ENCODE measurements at regions not wholly inside any gene's neighbourhood (a gene's known extent, or its start where the extent isn't known, plus 50 kb on each side); places are given as distances from the start of the nearest gene placed in this dataset.

- Histone ChIP-seq H3K79me2 (no peaks in the 10 kb centered on the region), H3K4me1 (ENCODE audit: insufficient read depth) (no peaks in the 10 kb centered on the region), H3K9me3 (ENCODE audit: low read depth) (no peaks in the 10 kb centered on the region), H3K27me3 (no peaks in the 10 kb centered on the region), H3K36me3 (replicated peaks; ENCODE audit: insufficient read depth, low read depth) (no peaks in the 10 kb centered on the region), H2AFZ (no peak overlapping the region), H4K20me1 (ENCODE audit: insufficient read depth, poor library complexity, severe bottlenecking) (no peaks in the 10 kb centered on the region), H3K4me3 (no peak overlapping the region), H3K27ac (no peak overlapping the region), H3K9me2 (replicated peaks; ENCODE audit: insufficient read depth) (no peaks in the 10 kb centered on the region), H3K4me2 (no peak overlapping the region)
- TF ChIP-seq EZH2phosphoT487 (IDR thresholded peaks at IDR 0.05; ENCODE audit: low read depth, severe bottlenecking, unreplicated experiment) (no peak), EZH2 (IDR thresholded peaks at IDR 0.05; ENCODE audit: borderline replicate concordance) (no peak), CTCF (IDR thresholded peaks at IDR 0.05; ENCODE audit: poor library complexity) (no peak)
- 84% methylated on average over 2 of the region's 2 CpGs for WGBS (ENCODE audit: low lambda C conversion rate, missing lambda C conversion rate)
- no peak for DNase-seq (ENCODE audit: low spot score)
These were observed 57.5 kb upstream of the HAND1 start for GRCh38 chr5:154535535-154535934.

DNA sequence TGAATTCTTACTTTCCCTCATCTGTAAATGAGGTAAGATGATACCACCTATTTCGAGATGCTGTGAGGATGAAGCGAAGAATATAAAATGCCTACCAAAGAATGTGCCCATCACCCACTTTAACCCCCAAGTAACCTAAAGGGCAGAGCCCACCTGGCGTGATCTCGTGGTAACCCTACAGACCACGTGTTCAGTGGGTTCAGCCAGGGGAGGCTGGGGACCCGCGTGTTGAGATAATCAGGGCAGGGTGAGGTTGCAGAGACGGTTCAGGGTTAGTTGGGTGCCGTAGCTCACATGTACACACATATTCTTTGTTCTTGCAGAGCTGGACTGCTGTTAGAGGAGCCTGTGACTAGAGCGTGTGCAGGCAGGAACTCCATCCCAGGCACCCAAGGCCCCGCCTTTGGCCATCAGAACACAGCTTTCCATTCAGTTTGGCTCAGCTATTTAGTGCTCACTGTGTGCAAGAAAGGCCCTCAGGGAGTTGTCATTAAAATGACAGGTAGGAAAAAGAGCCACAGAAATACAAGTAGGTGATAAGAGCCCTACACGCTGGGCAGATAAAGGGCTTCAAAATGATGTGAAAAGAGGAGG, 56.5 kb upstream of the HAND1 start:
- no peak overlapping the region for H3K27ac ChIP-seq
- H3K9me3 ChIP-seq (ENCODE audit: low read depth), result no peaks in the 10 kb centered on the region
- no peaks in the 10 kb centered on the region for H3K9me2 ChIP-seq (replicated peaks; ENCODE audit: insufficient read depth)
- no peaks in the 10 kb centered on the region for H3K79me2 ChIP-seq
- 70% methylated on average over 12 of the region's 12 CpGs for WGBS (ENCODE audit: low lambda C conversion rate, missing lambda C conversion rate)
- H2AFZ ChIP-seq, result no peak overlapping the region
- H4K20me1 ChIP-seq (ENCODE audit: insufficient read depth, poor library complexity, severe bottlenecking), result no peaks in the 10 kb centered on the region
- H3K36me3 ChIP-seq (replicated peaks; ENCODE audit: insufficient read depth, low read depth), result no peaks in the 10 kb centered on the region
- TF ChIP-seq EZH2 (IDR thresholded peaks at IDR 0.05; ENCODE audit: borderline replicate concordance) (no peak), EZH2phosphoT487 (IDR thresholded peaks at IDR 0.05; ENCODE audit: low read depth, severe bottlenecking, unreplicated experiment) (no peak), CTCF (IDR thresholded peaks at IDR 0.05; ENCODE audit: poor library complexity) (no peak)
- H3K4me1 ChIP-seq (ENCODE audit: insufficient read depth), result no peaks in the 10 kb centered on the region
- no peaks in the 10 kb centered on the region for H3K27me3 ChIP-seq
- H3K4me3 ChIP-seq, result no peak overlapping the region
- no peak overlapping the region for H3K4me2 ChIP-seq
- DNase-seq (ENCODE audit: low spot score), result no peak

DNA sequence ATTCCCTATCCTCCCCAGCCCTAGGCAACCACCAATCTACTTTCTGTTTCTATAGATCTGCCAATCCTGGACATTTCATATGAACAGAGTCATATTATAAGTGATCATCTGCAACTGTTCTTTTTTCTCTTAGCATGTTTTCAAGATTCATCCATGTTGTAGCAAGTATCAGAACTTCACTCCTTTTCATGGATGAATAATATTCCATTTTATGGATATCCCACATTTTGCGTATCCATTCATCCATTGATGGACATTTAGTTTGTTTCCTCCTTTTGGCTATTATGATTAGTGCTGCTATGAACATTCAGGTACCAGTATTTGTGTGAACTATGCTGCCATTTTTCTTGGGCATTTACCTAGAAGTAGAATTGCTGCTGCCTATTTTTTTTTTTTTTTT, 51.3 kb upstream of the HAND1 start:
- no peaks in the 10 kb centered on the region for H3K9me3 ChIP-seq (ENCODE audit: low read depth)
- no peaks in the 10 kb centered on the region for H3K36me3 ChIP-seq (replicated peaks; ENCODE audit: insufficient read depth, low read depth)
- H2AFZ ChIP-seq, result no peak overlapping the region
- no peaks in the 10 kb centered on the region for H3K9me2 ChIP-seq (replicated peaks; ENCODE audit: insufficient read depth)
- DNase-seq (ENCODE audit: low spot score), result no peak
- H3K27me3 ChIP-seq, result no peaks in the 10 kb centered on the region
- no peaks in the 10 kb centered on the region for H3K79me2 ChIP-seq
- 98% methylated on average over 1 of the region's 1 CpG for WGBS (ENCODE audit: low lambda C conversion rate, missing lambda C conversion rate)
- H3K27ac ChIP-seq, result no peak overlapping the region
- H3K4me2 ChIP-seq, result no peak overlapping the region
- H3K4me1 ChIP-seq (ENCODE audit: insufficient read depth), result peaks cover 5% of the 10 kb centered on the region
- H4K20me1 ChIP-seq (ENCODE audit: insufficient read depth, poor library complexity, severe bottlenecking), result no peaks in the 10 kb centered on the region
- no peak for TF ChIP-seq CTCF (IDR thresholded peaks at IDR 0.05; ENCODE audit: poor library complexity)
- TF ChIP-seq EZH2 (IDR thresholded peaks at IDR 0.05; ENCODE audit: borderline replicate concordance), result no peak
- no peak for TF ChIP-seq EZH2phosphoT487 (IDR thresholded peaks at IDR 0.05; ENCODE audit: low read depth, severe bottlenecking, unreplicated experiment)
- no peak overlapping the region for H3K4me3 ChIP-seq

Measured in hepatocyte (in vitro differentiated cells).